ENCODE measurements at regions not wholly inside any gene's neighbourhood (a gene's known extent, or its start where the extent isn't known, plus 50 kb on each side); places are given as distances from the start of the nearest gene placed in this dataset.

- Mint-ChIP-seq H3K27me3 (ENCODE audit: low read depth) (peaks cover 19% of the 10 kb centered on the region), H3K4me1 (ENCODE audit: low read depth) (peaks cover 5% of the 10 kb centered on the region), H3K4me3 (no peak overlapping the region), H3K36me3 (ENCODE audit: insufficient read depth in 2 of 2) (peaks cover 0 to 3% of the 10 kb centered on the region in 2 donors), H3K9me3 (no peaks in the 10 kb centered on the region), H3K27ac (no peak overlapping the region)
- DNase-seq = no peak
- no peak for ATAC-seq (replicated peaks in 1 of 2)
Observed at GRCh38 chrX:51798701-51799100, 55.5 kb downstream of the GSPT2 start.

GRCh38 chrX:51802917-51803688 lies 59.9 kb downstream of the GSPT2 start:
- peaks cover 3 to 5% of the 10 kb centered on the region in 2 donors for H3K36me3 Mint-ChIP-seq (ENCODE audit: insufficient read depth in 2 of 2)
- H3K27me3 Mint-ChIP-seq (ENCODE audit: low read depth) = peaks cover 13% of the 10 kb centered on the region
- no peaks in the 10 kb centered on the region for H3K9me3 Mint-ChIP-seq
- peaks cover 5% of the 10 kb centered on the region for H3K4me1 Mint-ChIP-seq (ENCODE audit: low read depth)
- peak overlapping the region; percentile 95 to 100 for H3K4me3 Mint-ChIP-seq
- peak overlapping the region; percentile 95 for H3K27ac Mint-ChIP-seq
- DNase-seq (peak; percentile 63 to 70), ATAC-seq (replicated peaks in 1 of 2) (peak; percentile 91)

GRCh38 chrX:51803833-51804232 lies 60.6 kb downstream of the GSPT2 start:
- peak overlapping the region; percentile 95 for H3K27ac Mint-ChIP-seq
- ATAC-seq (replicated peaks in 1 of 2) (no peak), DNase-seq (no peak)
- H3K4me3 Mint-ChIP-seq = peak overlapping the region; percentile 95 to 100
- H3K36me3 Mint-ChIP-seq (ENCODE audit: insufficient read depth in 2 of 2) = peaks cover 3 to 5% of the 10 kb centered on the region in 2 donors
- no peaks in the 10 kb centered on the region for H3K9me3 Mint-ChIP-seq
- peaks cover 5% of the 10 kb centered on the region for H3K4me1 Mint-ChIP-seq (ENCODE audit: low read depth)
- H3K27me3 Mint-ChIP-seq (ENCODE audit: low read depth) = peaks cover 13% of the 10 kb centered on the region

GRCh38 chrX:51804741-51805140 lies 61.5 kb downstream of the GSPT2 start:
- H3K4me3 Mint-ChIP-seq = peak overlapping the region in 1 of 2 donors; percentile 8
- peaks cover 13% of the 10 kb centered on the region for H3K27me3 Mint-ChIP-seq (ENCODE audit: low read depth)
- peaks cover 3 to 5% of the 10 kb centered on the region in 2 donors for H3K36me3 Mint-ChIP-seq (ENCODE audit: insufficient read depth in 2 of 2)
- H3K9me3 Mint-ChIP-seq = no peaks in the 10 kb centered on the region
- no peak for DNase-seq
- ATAC-seq (replicated peaks in 1 of 2) = no peak
- H3K4me1 Mint-ChIP-seq (ENCODE audit: low read depth) = peaks cover 5% of the 10 kb centered on the region
- H3K27ac Mint-ChIP-seq = peak overlapping the region; percentile 44

- Mint-ChIP-seq H3K27ac (no peak overlapping the region), H3K36me3 (ENCODE audit: insufficient read depth in 2 of 2) (peaks cover 2 to 6% of the 10 kb centered on the region in 2 donors), H3K4me3 (no peak overlapping the region), H3K4me1 (ENCODE audit: low read depth) (peaks cover 9% of the 10 kb centered on the region), H3K9me3 (no peaks in the 10 kb centered on the region), H3K27me3 (ENCODE audit: low read depth) (peaks cover 6% of the 10 kb centered on the region)
- ATAC-seq (replicated peaks in 1 of 2) (no peak), DNase-seq (no peak)
Observed at GRCh38 chrX:51813886-51814460, 70.7 kb downstream of the GSPT2 start.

- no peak for ATAC-seq (replicated peaks in 1 of 2)
- H3K27ac Mint-ChIP-seq = peak overlapping the region; percentile 75
- no peak for DNase-seq
Observed at GRCh38 chrX:51824061-51824460, 69.4 kb upstream of the MAGED1 start.

GRCh38 chrX:51825436-51825835 lies 68.0 kb upstream of the MAGED1 start:
- DNase-seq (no peak), ATAC-seq (replicated peaks in 1 of 2) (no peak)
- Mint-ChIP-seq H3K27me3 (ENCODE audit: low read depth) (peaks cover 4% of the 10 kb centered on the region), H3K4me1 (ENCODE audit: low read depth) (peaks cover 6% of the 10 kb centered on the region), H3K4me3 (peak overlapping the region in 1 of 2 donors; percentile 22), H3K36me3 (ENCODE audit: insufficient read depth in 2 of 2) (peaks cover 0 to 3% of the 10 kb centered on the region in 2 donors), H3K27ac (no peak overlapping the region), H3K9me3 (no peaks in the 10 kb centered on the region)

More at GRCh38 chrX:51824061-51824460, 69.4 kb upstream of the MAGED1 start:
- no peaks in the 10 kb centered on the region for H3K9me3 Mint-ChIP-seq
- H3K4me1 Mint-ChIP-seq (ENCODE audit: low read depth) = peaks cover 6% of the 10 kb centered on the region
- H3K4me3 Mint-ChIP-seq = peak overlapping the region in 1 of 2 donors; percentile 29
- peaks cover 4% of the 10 kb centered on the region for H3K27me3 Mint-ChIP-seq (ENCODE audit: low read depth)
- H3K36me3 Mint-ChIP-seq (ENCODE audit: insufficient read depth in 2 of 2) = peaks cover 0 to 1% of the 10 kb centered on the region in 2 donors

- H3K27ac Mint-ChIP-seq = no peak overlapping the region
- no peak for DNase-seq
- H3K4me3 Mint-ChIP-seq = no peak overlapping the region
- H3K9me3 Mint-ChIP-seq = no peaks in the 10 kb centered on the region
- H3K36me3 Mint-ChIP-seq (ENCODE audit: insufficient read depth in 2 of 2) = peaks cover 0 to 2% of the 10 kb centered on the region in 2 donors
- ATAC-seq (replicated peaks in 1 of 2) = no peak
- peaks cover 6% of the 10 kb centered on the region for H3K27me3 Mint-ChIP-seq (ENCODE audit: low read depth)
- H3K4me1 Mint-ChIP-seq (ENCODE audit: low read depth) = peaks cover 4% of the 10 kb centered on the region
Observed at GRCh38 chrX:51834076-51834475, 59.3 kb upstream of the MAGED1 start.

- peaks cover 4% of the 10 kb centered on the region for H3K4me1 Mint-ChIP-seq (ENCODE audit: low read depth)
- no peak overlapping the region for H3K4me3 Mint-ChIP-seq
- H3K9me3 Mint-ChIP-seq = no peaks in the 10 kb centered on the region
- no peak overlapping the region for H3K27ac Mint-ChIP-seq
- peaks cover 6% of the 10 kb centered on the region for H3K27me3 Mint-ChIP-seq (ENCODE audit: low read depth)
- DNase-seq (no peak), ATAC-seq (replicated peaks in 1 of 2) (no peak)
- no peaks in the 10 kb centered on the region for H3K36me3 Mint-ChIP-seq (ENCODE audit: insufficient read depth in 2 of 2)
Observed at GRCh38 chrX:51836823-51837222, 56.6 kb upstream of the MAGED1 start.

- Mint-ChIP-seq H3K27me3 (ENCODE audit: low read depth) (peaks cover 6% of the 10 kb centered on the region), H3K36me3 (ENCODE audit: insufficient read depth in 2 of 2) (peaks cover 0 to 3% of the 10 kb centered on the region in 2 donors), H3K9me3 (no peaks in the 10 kb centered on the region), H3K4me3 (no peak overlapping the region), H3K4me1 (ENCODE audit: low read depth) (peaks cover 4% of the 10 kb centered on the region), H3K27ac (peak overlapping the region; percentile 46)
- ATAC-seq (replicated peaks in 1 of 2) (no peak), DNase-seq (no peak)
Observed at GRCh38 chrX:51837451-51837850, 56.0 kb upstream of the MAGED1 start.

GRCh38 chrX:51837921-51838320 lies 55.5 kb upstream of the MAGED1 start:
- Mint-ChIP-seq H3K27ac (no peak overlapping the region), H3K9me3 (no peaks in the 10 kb centered on the region), H3K27me3 (ENCODE audit: low read depth) (peaks cover 6% of the 10 kb centered on the region), H3K4me1 (ENCODE audit: low read depth) (peaks cover 4% of the 10 kb centered on the region), H3K36me3 (ENCODE audit: insufficient read depth in 2 of 2) (peaks cover 0 to 3% of the 10 kb centered on the region in 2 donors), H3K4me3 (no peak overlapping the region)
- no peak for ATAC-seq (replicated peaks in 1 of 2)
- no peak for DNase-seq
